Osteocyte (in vitro differentiated cells): ENCODE measurements at regions not wholly inside any gene's neighbourhood (a gene's known extent, or its start where the extent isn't known, plus 50 kb on each side); places are given as distances from the start of the nearest gene placed in this dataset.

ENCODE experiments used
- DNase-seq: peaks from one replicate; pipeline ENCODE4 v3.0.0; 2021; ENCODE audit warnings: mixed read lengths; ENCODE audit not compliant: unreplicated experiment; ENCODE audit errors: extremely low spot score
- H3K27ac Mint-ChIP-seq: one replicate; pipeline ENCODE4 v1.8.0; 2021; ENCODE audit warnings: mild to moderate bottlenecking, mixed read lengths; ENCODE audit not compliant: unreplicated experiment
- H3K27me3 Mint-ChIP-seq: one replicate; pipeline ENCODE4 v1.8.0; 2021; ENCODE audit warnings: mixed read lengths; ENCODE audit not compliant: unreplicated experiment
- H3K36me3 Mint-ChIP-seq: one replicate; pipeline ENCODE4 v1.8.0; 2021; ENCODE audit warnings: mixed read lengths; ENCODE audit not compliant: unreplicated experiment
- H3K4me1 Mint-ChIP-seq: one replicate; pipeline ENCODE4 v1.8.0; 2021; ENCODE audit warnings: mixed read lengths; ENCODE audit not compliant: unreplicated experiment
- H3K4me3 Mint-ChIP-seq: one replicate; pipeline ENCODE4 v1.8.0; 2021; ENCODE audit warnings: mild to moderate bottlenecking, moderate library complexity, mixed read lengths; ENCODE audit not compliant: unreplicated experiment
- H3K9me3 Mint-ChIP-seq: one replicate; pipeline ENCODE4 v1.8.0; 2021; ENCODE audit warnings: mixed read lengths; ENCODE audit not compliant: unreplicated experiment
- CTCF ChIP-seq: fragments of 200-600 bp; sonication (generic); IDR thresholded peaks from 2 replicates; pipeline ENCODE4 v1.5.0; 2021; ENCODE audit warnings: antibody characterized with exemption, mild to moderate bottlenecking, moderate library complexity

GRCh38 chr2:234565201-234565600 is 68.3 kb upstream of the ARL4C start:
- Mint-ChIP-seq H3K27ac (peak overlapping the region; percentile 57), H3K4me3 (no peak overlapping the region)

GRCh38 chr2:234564699-234565098 is 67.8 kb upstream of the ARL4C start:
- peak; percentile 66 for TF ChIP-seq CTCF
- Mint-ChIP-seq H3K27me3 (peaks cover 4% of the 10 kb centered on the region), H3K36me3 (peaks cover 4% of the 10 kb centered on the region), H3K27ac (peak overlapping the region; percentile 57), H3K9me3 (peaks cover 8% of the 10 kb centered on the region), H3K4me1 (peaks cover 18% of the 10 kb centered on the region), H3K4me3 (no peak overlapping the region)
- no peak for DNase-seq

More at GRCh38 chr2:234565201-234565600, 68.3 kb upstream of the ARL4C start:
- Mint-ChIP-seq H3K4me1 (peaks cover 18% of the 10 kb centered on the region), H3K27me3 (peaks cover 5% of the 10 kb centered on the region), H3K9me3 (peaks cover 8% of the 10 kb centered on the region), H3K36me3 (peaks cover 4% of the 10 kb centered on the region)
- no peak for TF ChIP-seq CTCF
- DNase-seq = no peak

DNA sequence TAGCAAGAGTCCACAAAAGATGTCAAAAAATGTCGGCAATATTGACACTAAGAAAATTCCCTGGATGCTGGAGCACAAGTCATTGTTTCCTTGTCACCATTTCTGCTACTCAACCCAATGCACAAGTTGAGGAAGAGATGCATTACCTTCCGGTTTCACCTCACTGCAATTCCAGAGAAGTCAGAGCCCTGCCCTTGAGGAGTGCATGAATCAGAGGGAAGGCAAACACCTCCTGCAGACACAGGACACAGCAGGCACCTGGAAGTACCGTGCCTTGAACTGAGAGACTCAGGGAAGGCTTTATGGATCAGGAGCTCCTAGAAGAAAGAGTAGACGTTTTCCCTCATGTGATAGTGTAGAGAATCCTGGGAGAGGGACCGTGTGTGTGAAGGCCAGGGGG is 62.7 kb upstream of the ARL4C start:
- H3K9me3 Mint-ChIP-seq = peaks cover 13% of the 10 kb centered on the region
- no peak overlapping the region for H3K27ac Mint-ChIP-seq
- no peak for TF ChIP-seq CTCF
- H3K36me3 Mint-ChIP-seq = peaks cover 4% of the 10 kb centered on the region
- H3K27me3 Mint-ChIP-seq = peaks cover 3% of the 10 kb centered on the region
- no peak overlapping the region for H3K4me3 Mint-ChIP-seq
- no peak for DNase-seq
- peaks cover 6% of the 10 kb centered on the region for H3K4me1 Mint-ChIP-seq

DNA sequence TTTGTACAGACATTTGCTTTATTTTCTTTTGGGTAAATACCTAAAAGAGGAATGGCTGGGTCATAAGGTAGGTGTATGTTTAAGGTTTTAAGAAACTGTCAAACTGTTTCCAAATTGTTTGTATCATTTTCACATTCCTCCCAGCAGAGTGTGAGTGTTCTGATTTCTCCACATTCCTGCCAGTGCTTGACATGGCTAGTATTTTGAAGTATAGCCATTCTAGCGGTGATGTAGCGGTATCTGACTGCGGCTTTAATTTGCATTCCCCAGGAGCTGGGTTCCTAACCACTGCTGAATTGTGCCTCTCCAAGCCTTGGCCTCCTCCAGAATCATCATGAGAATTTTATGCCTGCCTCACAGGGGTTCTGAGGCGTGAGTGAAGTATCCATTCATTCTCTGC is 61.8 kb upstream of the ARL4C start:
- H3K27me3 Mint-ChIP-seq = peaks cover 3% of the 10 kb centered on the region
- no peak for DNase-seq
- peaks cover 4% of the 10 kb centered on the region for H3K36me3 Mint-ChIP-seq
- TF ChIP-seq CTCF = peak; percentile 46
- peaks cover 14% of the 10 kb centered on the region for H3K9me3 Mint-ChIP-seq
- H3K27ac Mint-ChIP-seq = no peak overlapping the region
- peaks cover 3% of the 10 kb centered on the region for H3K4me1 Mint-ChIP-seq
- no peak overlapping the region for H3K4me3 Mint-ChIP-seq

- Mint-ChIP-seq H3K27me3 (peaks cover 3% of the 10 kb centered on the region), H3K4me1 (peaks cover 3% of the 10 kb centered on the region), H3K36me3 (peaks cover 4% of the 10 kb centered on the region), H3K4me3 (no peak overlapping the region), H3K9me3 (peaks cover 14% of the 10 kb centered on the region), H3K27ac (no peak overlapping the region)
- DNase-seq = no peak
- TF ChIP-seq CTCF = no peak
Observed at GRCh38 chr2:234556848-234557573, 60.1 kb upstream of the ARL4C start.
